Hepatocyte (in vitro differentiated cells): ENCODE measurements at regions not wholly inside any gene's neighbourhood (a gene's known extent, or its start where the extent isn't known, plus 50 kb on each side); places are given as distances from the start of the nearest gene placed in this dataset.

ENCODE experiments used
- DNase-seq: peaks from one replicate; pipeline ENCODE4 v3.0.0-alpha.2; 2016; ENCODE audit warnings: low spot score
- H2AFZ ChIP-seq: fragments of 200-600 bp; sonication (generic); 2 replicates; pipeline ENCODE4 v1.6.0; 2016; ENCODE audit warnings: antibody characterized with exemption, mild to moderate bottlenecking
- H3K27ac ChIP-seq: fragments of 200-600 bp; sonication (generic); 2 replicates; pipeline ENCODE4 v1.5.1; 2016; ENCODE audit warnings: mild to moderate bottlenecking
- H3K27me3 ChIP-seq: fragments of 200-600 bp; sonication (generic); 2 replicates; pipeline ENCODE4 v1.6.1; 2016
- H3K36me3 ChIP-seq: fragments of 200-600 bp; sonication (generic); replicated peaks from 2 replicates; pipeline ENCODE4 v1.5.1; 2016; ENCODE audit warnings: low read depth; ENCODE audit not compliant: insufficient read depth
- H3K4me1 ChIP-seq: fragments of 200-600 bp; sonication (generic); 2 replicates; pipeline ENCODE4 v1.5.1; 2016; ENCODE audit warnings: mild to moderate bottlenecking, moderate library complexity; ENCODE audit not compliant: insufficient read depth
- H3K4me2 ChIP-seq: fragments of 200-600 bp; sonication (generic); 2 replicates; pipeline ENCODE4 v1.6.0; 2016
- H3K4me3 ChIP-seq: fragments of 200-600 bp; sonication (generic); 2 replicates; pipeline ENCODE4 v1.5.1; 2016; ENCODE audit warnings: mild to moderate bottlenecking
- H3K79me2 ChIP-seq: fragments of 200-600 bp; sonication (generic); 2 replicates; pipeline ENCODE4 v1.6.0; 2017; ENCODE audit warnings: mild to moderate bottlenecking
- H3K9me2 ChIP-seq: fragments of 200-600 bp; sonication (generic); replicated peaks from 2 replicates; pipeline ENCODE4 v1.6.0; 2017; ENCODE audit warnings: mild to moderate bottlenecking; ENCODE audit not compliant: insufficient read depth
- H3K9me3 ChIP-seq: fragments of 200-600 bp; sonication (generic); 2 replicates; pipeline ENCODE4 v1.5.1; 2016; ENCODE audit warnings: low read depth, mild to moderate bottlenecking
- H4K20me1 ChIP-seq: fragments of 200-600 bp; sonication (generic); 2 replicates; pipeline ENCODE4 v1.6.0; 2016; ENCODE audit warnings: mild to moderate bottlenecking; ENCODE audit not compliant: insufficient read depth, poor library complexity, severe bottlenecking
- CTCF ChIP-seq: fragments of 200-600 bp; sonication (generic); IDR thresholded peaks from 2 replicates; pipeline ENCODE4 v1.5.1; 2016; ENCODE audit warnings: antibody characterized with exemption, mild to moderate bottlenecking; ENCODE audit not compliant: poor library complexity
- EZH2 ChIP-seq: fragments of 200-600 bp; sonication (generic); IDR thresholded peaks from 2 replicates; pipeline ENCODE4 v1.6.1; 2016; ENCODE audit warnings: antibody characterized with exemption, mild to moderate bottlenecking, borderline replicate concordance
- EZH2phosphoT487 ChIP-seq: fragments of 200-600 bp; sonication (generic); IDR thresholded peaks from one replicate; pipeline ENCODE4 v1.6.1; 2018; ENCODE audit warnings: antibody characterized with exemption, mild to moderate bottlenecking, low read depth, moderate library complexity; ENCODE audit not compliant: unreplicated experiment, severe bottlenecking
- WGBS: methylation state at CpG from one replicate; pipeline ENCODE4 v1.1.6; 2016; ENCODE audit warnings: low lambda C conversion rate; ENCODE audit errors: missing lambda C conversion rate; 5-methylcytosine and 5-hydroxymethylcytosine counted together

- TF ChIP-seq EZH2 (no peak), CTCF (no peak), EZH2phosphoT487 (no peak)
- Histone ChIP-seq H4K20me1 (no peaks in the 10 kb centered on the region), H3K27ac (no peak overlapping the region), H3K36me3 (no peaks in the 10 kb centered on the region), H2AFZ (no peak overlapping the region), H3K79me2 (peaks cover 24% of the 10 kb centered on the region), H3K4me2 (no peak overlapping the region), H3K27me3 (no peaks in the 10 kb centered on the region), H3K9me3 (no peaks in the 10 kb centered on the region), H3K4me3 (no peak overlapping the region), H3K9me2 (no peaks in the 10 kb centered on the region), H3K4me1 (peaks cover 38% of the 10 kb centered on the region)
- WGBS = 93% methylated on average over 2 of the region's 2 CpGs
- no peak for DNase-seq
Observed at GRCh38 chr14:71536015-71536740, 396.1 kb upstream of the RGS6 start.

- DNase-seq = no peak
- Histone ChIP-seq H3K9me2 (no peaks in the 10 kb centered on the region), H3K27ac (peak overlapping the region; percentile 38), H2AFZ (no peak overlapping the region), H3K4me3 (no peak overlapping the region), H3K4me1 (peaks cover 38% of the 10 kb centered on the region), H3K27me3 (no peaks in the 10 kb centered on the region), H3K9me3 (no peaks in the 10 kb centered on the region), H3K36me3 (no peaks in the 10 kb centered on the region), H3K79me2 (peaks cover 24% of the 10 kb centered on the region), H4K20me1 (no peaks in the 10 kb centered on the region), H3K4me2 (peak overlapping the region; percentile 6)
- 83% methylated on average over 9 of the region's 9 CpGs for WGBS
- TF ChIP-seq CTCF (no peak), EZH2phosphoT487 (no peak), EZH2 (no peak)
Observed at GRCh38 chr14:71536927-71537772, 395.1 kb upstream of the RGS6 start.

- no peaks in the 10 kb centered on the region for H3K9me3 ChIP-seq
- 92% methylated on average over 4 of the region's 4 CpGs for WGBS
- TF ChIP-seq EZH2 (no peak), EZH2phosphoT487 (no peak), CTCF (no peak)
- no peak overlapping the region for H3K4me3 ChIP-seq
- DNase-seq = no peak
- H3K79me2 ChIP-seq = peaks cover 24% of the 10 kb centered on the region
- H3K27ac ChIP-seq = no peak overlapping the region
- no peaks in the 10 kb centered on the region for H4K20me1 ChIP-seq
- H3K9me2 ChIP-seq = no peaks in the 10 kb centered on the region
- H2AFZ ChIP-seq = no peak overlapping the region
- H3K36me3 ChIP-seq = no peaks in the 10 kb centered on the region
- H3K4me2 ChIP-seq = no peak overlapping the region
- H3K4me1 ChIP-seq = peaks cover 38% of the 10 kb centered on the region
- H3K27me3 ChIP-seq = no peaks in the 10 kb centered on the region
Observed at GRCh38 chr14:71538288-71538687, 393.9 kb upstream of the RGS6 start.
